Endodermal cell (in vitro differentiated cells): ENCODE measurements at regions not wholly inside any gene's neighbourhood (a gene's known extent, or its start where the extent isn't known, plus 50 kb on each side); places are given as distances from the start of the nearest gene placed in this dataset.
A peak's percentile ranks its signal among the peaks of the same experiment; 100 is the strongest.

ENCODE experiments used
- DNase-seq: peaks from one replicate; pipeline ENCODE4 v3.0.0-alpha.2; 2017
- H3K27ac ChIP-seq: 2 replicates; pipeline ENCODE4 v1.5.1; 2013; ENCODE audit warnings: mild to moderate bottlenecking, low read depth, low read length, moderate library complexity
- H3K27me3 ChIP-seq: 2 replicates; pipeline ENCODE4 v1.6.1; 2013; ENCODE audit warnings: mild to moderate bottlenecking, low read length, moderate library complexity; ENCODE audit not compliant: insufficient read depth, control insufficient read depth, poor library complexity, severe bottlenecking
- H3K36me3 ChIP-seq: 2 replicates; pipeline ENCODE4 v1.7.0; 2013; ENCODE audit warnings: mild to moderate bottlenecking, low read length, moderate library complexity; ENCODE audit not compliant: control insufficient read depth, insufficient read depth
- H3K4me1 ChIP-seq: one replicate; pipeline ENCODE4 v1.7.0; 2013; ENCODE audit warnings: low read length; ENCODE audit not compliant: control insufficient read depth, insufficient read depth
- H3K4me3 ChIP-seq: 2 replicates; pipeline ENCODE4 v1.5.1; 2013; ENCODE audit warnings: mild to moderate bottlenecking, low read length, moderate library complexity
- H3K9ac ChIP-seq: 2 replicates; pipeline ENCODE4 v1.6.1; 2013; ENCODE audit warnings: mild to moderate bottlenecking, low read length, moderate library complexity; ENCODE audit not compliant: poor library complexity, severe bottlenecking; ENCODE audit errors: extremely low read depth
- H3K9me3 ChIP-seq: 2 replicates; pipeline ENCODE4 v1.6.1; 2013; ENCODE audit warnings: mild to moderate bottlenecking, low read length, moderate library complexity; ENCODE audit not compliant: control insufficient read depth
- H3K27ac Mint-ChIP-seq: 2 replicates; pipeline ENCODE4 v1.8.0; 2020; ENCODE audit warnings: mixed read lengths
- H3K27me3 Mint-ChIP-seq: 2 replicates; pipeline ENCODE4 v1.8.0; 2021; ENCODE audit warnings: mild to moderate bottlenecking, mixed read lengths; ENCODE audit not compliant: insufficient read depth
- H3K36me3 Mint-ChIP-seq: 2 replicates; pipeline ENCODE4 v1.8.0; 2020; ENCODE audit warnings: low read depth, mixed read lengths
- H3K4me1 Mint-ChIP-seq: 2 replicates; pipeline ENCODE4 v1.8.0; 2020; ENCODE audit warnings: mixed read lengths
- H3K4me3 Mint-ChIP-seq: 2 replicates; pipeline ENCODE4 v1.8.0; 2020; ENCODE audit warnings: mild to moderate bottlenecking, moderate library complexity, mixed read lengths
- H3K9me3 Mint-ChIP-seq: 2 replicates; pipeline ENCODE4 v1.8.0; 2020; ENCODE audit warnings: mild to moderate bottlenecking, mixed read lengths
- CTCF ChIP-seq: fragments of 200-600 bp; sonication (generic); conservative IDR thresholded peaks from 2 replicates; pipeline ENCODE4 v1.5.0; 2021; ENCODE audit warnings: antibody characterized with exemption, mild to moderate bottlenecking
- WGBS, 2 experiments: methylation state at CpG; one replicate each; pipeline versions ENCODE4 v1.1.5 to v1.1.7; 2013; ENCODE audit warnings: missing lambda C conversion rate in 2 of 2, mixed read lengths in 1 of 2; ENCODE audit not compliant: insufficient coverage in 1 of 2, insufficient read length in 1 of 2; 5-methylcytosine and 5-hydroxymethylcytosine counted together

- H3K9me3 ChIP-seq, result no peaks in the 10 kb centered on the region
- H3K27ac Mint-ChIP-seq, result no peak overlapping the region
- WGBS, 2 experiments, result 82 to 83% methylated on average over 4 of the region's 4 CpGs
Measured at GRCh38 chr4:66045913-66046312, 375.6 kb upstream of the EPHA5 start.

GRCh38 chr4:66035701-66036100, 365.4 kb upstream of the EPHA5 start:
- H3K4me3 Mint-ChIP-seq, result no peak overlapping the region
- Histone ChIP-seq H3K27ac (no peak overlapping the region), H3K4me1 (no peaks in the 10 kb centered on the region), H3K36me3 (no peaks in the 10 kb centered on the region), H3K4me3 (no peak overlapping the region), H3K9ac (no peak overlapping the region), H3K27me3 (no peaks in the 10 kb centered on the region), H3K9me3 (no peaks in the 10 kb centered on the region)
- WGBS, 2 experiments, result 100% methylated on average over 2 of the region's 2 CpGs; no CpG with 5 or more reads in 1 of the 2 experiments
- no peaks in the 10 kb centered on the region for H3K27me3 Mint-ChIP-seq
- no peaks in the 10 kb centered on the region for H3K9me3 Mint-ChIP-seq
- no peaks in the 10 kb centered on the region for H3K36me3 Mint-ChIP-seq
- TF ChIP-seq CTCF, result no peak
- DNase-seq, result no peak
- H3K27ac Mint-ChIP-seq, result no peak overlapping the region
- no peaks in the 10 kb centered on the region for H3K4me1 Mint-ChIP-seq

More at GRCh38 chr4:66045913-66046312, 375.6 kb upstream of the EPHA5 start:
- Mint-ChIP-seq H3K9me3 (peaks cover 2% of the 10 kb centered on the region), H3K4me1 (peaks cover 3% of the 10 kb centered on the region), H3K27me3 (no peaks in the 10 kb centered on the region), H3K4me3 (no peak overlapping the region), H3K36me3 (no peaks in the 10 kb centered on the region)
- no peaks in the 10 kb centered on the region for H3K4me1 ChIP-seq
- DNase-seq, result no peak
- no peaks in the 10 kb centered on the region for H3K36me3 ChIP-seq
- no peak overlapping the region for H3K4me3 ChIP-seq
- peak; percentile 64 for TF ChIP-seq CTCF
- no peak overlapping the region for H3K9ac ChIP-seq
- no peak overlapping the region for H3K27ac ChIP-seq
- H3K27me3 ChIP-seq, result no peaks in the 10 kb centered on the region

GRCh38 chr4:66034671-66035070, 364.4 kb upstream of the EPHA5 start:
- no peaks in the 10 kb centered on the region for H3K4me1 Mint-ChIP-seq
- no peaks in the 10 kb centered on the region for H3K36me3 Mint-ChIP-seq
- no peak overlapping the region for H3K27ac Mint-ChIP-seq
- Histone ChIP-seq H3K9me3 (no peaks in the 10 kb centered on the region), H3K27ac (no peak overlapping the region), H3K9ac (no peak overlapping the region), H3K27me3 (no peaks in the 10 kb centered on the region), H3K36me3 (no peaks in the 10 kb centered on the region), H3K4me1 (no peaks in the 10 kb centered on the region), H3K4me3 (no peak overlapping the region)
- no peaks in the 10 kb centered on the region for H3K27me3 Mint-ChIP-seq
- no peak for DNase-seq
- no peak overlapping the region for H3K4me3 Mint-ChIP-seq
- no peaks in the 10 kb centered on the region for H3K9me3 Mint-ChIP-seq
- 0 to 28% methylated on average over 1 to 2 of the region's 2 CpGs for WGBS, 2 experiments
- TF ChIP-seq CTCF, result no peak
